ENCODE measurements at regions not wholly inside any gene's neighbourhood (a gene's known extent, or its start where the extent isn't known, plus 50 kb on each side); places are given as distances from the start of the nearest gene placed in this dataset.

GRCh38 chr1:3954170-3955169 lies 54.4 kb upstream of the C1orf174 start:
- DNase-seq = no peak

GRCh38 chr1:3955196-3955772 lies 55.2 kb upstream of the C1orf174 start:
- no peak for DNase-seq

GRCh38 chr1:3956527-3957170 lies 56.6 kb upstream of the C1orf174 start:
- no peak for DNase-seq

GRCh38 chr1:3959361-3959760 lies 59.3 kb upstream of the C1orf174 start:
- DNase-seq = no peak

GRCh38 chr1:3963554-3963953 lies 63.5 kb upstream of the C1orf174 start:
- no peak for DNase-seq

- no peak for DNase-seq
Measured at GRCh38 chr1:3965693-3966092, 65.6 kb upstream of the C1orf174 start.

- DNase-seq = no peak
Measured at GRCh38 chr1:3968851-3969250, 68.8 kb upstream of the C1orf174 start.

GRCh38 chr1:3971981-3972380 lies 71.9 kb upstream of the C1orf174 start:
- no peak for DNase-seq

GRCh38 chr1:3975903-3976630 lies 76.0 kb upstream of the C1orf174 start:
- no peak for DNase-seq

- no peak for DNase-seq
Measured at GRCh38 chr1:3976821-3977220, 76.7 kb upstream of the C1orf174 start.

- no peak for DNase-seq
Measured at GRCh38 chr1:3978196-3978989, 78.3 kb upstream of the C1orf174 start.

- no peak for DNase-seq
Measured at GRCh38 chr1:3978990-3979325, 78.9 kb upstream of the C1orf174 start.

- DNase-seq = no peak
Measured at GRCh38 chr1:3981261-3981660, 81.2 kb upstream of the C1orf174 start.

GRCh38 chr1:3981746-3982505 lies 81.9 kb upstream of the C1orf174 start:
- no peak for DNase-seq

GRCh38 chr1:3983181-3983580 lies 83.1 kb upstream of the C1orf174 start:
- no peak for DNase-seq

- no peak for DNase-seq
Measured at GRCh38 chr1:3984586-3984985, 84.5 kb upstream of the C1orf174 start.

- DNase-seq = no peak
Measured at GRCh38 chr1:3986686-3987218, 86.7 kb upstream of the C1orf174 start.

- no peak for DNase-seq
Measured at GRCh38 chr1:3987669-3988235, 87.7 kb upstream of the C1orf174 start.

GRCh38 chr1:3988431-3988830 lies 88.4 kb upstream of the C1orf174 start:
- no peak for DNase-seq

GRCh38 chr1:3989465-3989864 lies 89.4 kb upstream of the C1orf174 start:
- no peak for DNase-seq

GRCh38 chr1:3992103-3992556 lies 92.1 kb upstream of the C1orf174 start:
- no peak for DNase-seq

All from CD4-positive, alpha-beta T cell treated with Interleukin-15 for 1 hour (primary cell).